ENCODE measurements at regions not wholly inside any gene's neighbourhood (a gene's known extent, or its start where the extent isn't known, plus 50 kb on each side); places are given as distances from the start of the nearest gene placed in this dataset.

- TF ChIP-seq, protein P1, sequence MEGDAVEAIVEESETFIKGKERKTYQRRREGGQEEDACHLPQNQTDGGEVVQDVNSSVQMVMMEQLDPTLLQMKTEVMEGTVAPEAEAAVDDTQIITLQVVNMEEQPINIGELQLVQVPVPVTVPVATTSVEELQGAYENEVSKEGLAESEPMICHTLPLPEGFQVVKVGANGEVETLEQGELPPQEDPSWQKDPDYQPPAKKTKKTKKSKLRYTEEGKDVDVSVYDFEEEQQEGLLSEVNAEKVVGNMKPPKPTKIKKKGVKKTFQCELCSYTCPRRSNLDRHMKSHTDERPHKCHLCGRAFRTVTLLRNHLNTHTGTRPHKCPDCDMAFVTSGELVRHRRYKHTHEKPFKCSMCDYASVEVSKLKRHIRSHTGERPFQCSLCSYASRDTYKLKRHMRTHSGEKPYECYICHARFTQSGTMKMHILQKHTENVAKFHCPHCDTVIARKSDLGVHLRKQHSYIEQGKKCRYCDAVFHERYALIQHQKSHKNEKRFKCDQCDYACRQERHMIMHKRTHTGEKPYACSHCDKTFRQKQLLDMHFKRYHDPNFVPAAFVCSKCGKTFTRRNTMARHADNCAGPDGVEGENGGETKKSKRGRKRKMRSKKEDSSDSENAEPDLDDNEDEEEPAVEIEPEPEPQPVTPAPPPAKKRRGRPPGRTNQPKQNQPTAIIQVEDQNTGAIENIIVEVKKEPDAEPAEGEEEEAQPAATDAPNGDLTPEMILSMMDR (IDR thresholded peaks at IDR 0.05), result no peak
- no peak for TF ChIP-seq POLR2A (IDR thresholded peaks at IDR 0.05)
Observed at GRCh38 chr6:16837217-16837972, 76.1 kb upstream of the ATXN1 start.
